Common myeloid progenitor, CD34-positive (primary cell): ENCODE measurements at regions not wholly inside any gene's neighbourhood (a gene's known extent, or its start where the extent isn't known, plus 50 kb on each side); places are given as distances from the start of the nearest gene placed in this dataset.

ENCODE experiments used
- CTCF ChIA-PET: fragments of 350-600 bp; sonication (Branson Sonifier 250); formaldehyde crosslinking; loops from one replicate; lab custom pipeline; 2021; ENCODE audit warnings: antibody characterized with exemption; lab: Charles Lee
- POLR2A ChIA-PET: fragments of 350-600 bp; sonication (Branson Sonifier 250); formaldehyde crosslinking; loops from one replicate; lab custom pipeline; 2021; ENCODE audit warnings: antibody characterized with exemption; lab: Charles Lee
- DNase-seq, 3 donors: peaks; one replicate each; pipeline versions ENCODE4 v3.0.0 to v3.0.0-alpha.2; 2013
- H3K27ac ChIP-seq, 2 experiments: 1 replicate in 1 of 2; 2 replicates in 1 of 2; pipeline ENCODE4 v1.7.0; 2013; ENCODE audit warnings: inconsistent platforms in 2 of 2, low read length in 2 of 2, mild to moderate bottlenecking in 2 of 2, low read depth in 1 of 2, moderate library complexity in 1 of 2; ENCODE audit not compliant: severe bottlenecking in 2 of 2, insufficient read depth in 1 of 2, poor library complexity in 1 of 2
- H3K27me3 ChIP-seq, 5 experiments: replicated peaks in 2 of 5; 1 replicate in 3 of 5; 2 replicates in 2 of 5; pipeline versions ENCODE4 v1.6.1 to v1.7.0; 2013; ENCODE audit warnings: low read length in 4 of 5, mild to moderate bottlenecking in 2 of 5, moderate library complexity in 2 of 5, inconsistent platforms in 1 of 5; ENCODE audit not compliant: insufficient read depth in 5 of 5, control insufficient read depth in 4 of 5
- H3K36me3 ChIP-seq, 4 experiments: 1 replicate in 2 of 4; 2 replicates in 2 of 4; pipeline versions ENCODE4 v1.6.1 to v1.7.0; 2013; ENCODE audit warnings: low read length in 3 of 4, control low read depth in 1 of 4, mild to moderate bottlenecking in 1 of 4; ENCODE audit not compliant: control insufficient read depth in 4 of 4, insufficient read depth in 4 of 4
- H3K4me1 ChIP-seq, 4 experiments: 1 replicate in 3 of 4; 2 replicates in 1 of 4; pipeline versions ENCODE4 v1.6.1 to v1.7.1; 2013; ENCODE audit warnings: low read length in 3 of 4, mild to moderate bottlenecking in 3 of 4, control low read depth in 1 of 4, inconsistent platforms in 1 of 4, moderate library complexity in 1 of 4; ENCODE audit not compliant: control insufficient read depth in 4 of 4, insufficient read depth in 4 of 4; ENCODE audit errors: control extremely low read depth in 1 of 4
- H3K4me3 ChIP-seq, 7 experiments: 1 replicate in 4 of 7; 2 replicates in 3 of 7; pipeline versions ENCODE4 v1.5.1 to v1.7.0; 2013; ENCODE audit warnings: mild to moderate bottlenecking in 7 of 7, low read length in 6 of 7, moderate library complexity in 6 of 7, inconsistent platforms in 2 of 7, low read depth in 2 of 7, control low read depth in 1 of 7; ENCODE audit not compliant: insufficient read depth in 4 of 7, control insufficient read depth in 1 of 7; ENCODE audit errors: extremely low read depth in 1 of 7
- H3K9me3 ChIP-seq, 5 experiments: 1 replicate in 4 of 5; 2 replicates in 1 of 5; pipeline versions ENCODE4 v1.6.1 to v1.7.1; 2013; ENCODE audit warnings: low read length in 4 of 5, mild to moderate bottlenecking in 2 of 5, inconsistent platforms in 1 of 5, low read depth in 1 of 5, moderate library complexity in 1 of 5; ENCODE audit not compliant: control insufficient read depth in 4 of 5, insufficient read depth in 2 of 5; ENCODE audit errors: control extremely low read depth in 1 of 5
- WGBS: methylation state at CpG from one replicate; pipeline ENCODE4 v1.1.5; 2013; ENCODE audit not compliant: insufficient coverage; 5-methylcytosine and 5-hydroxymethylcytosine counted together

DNA sequence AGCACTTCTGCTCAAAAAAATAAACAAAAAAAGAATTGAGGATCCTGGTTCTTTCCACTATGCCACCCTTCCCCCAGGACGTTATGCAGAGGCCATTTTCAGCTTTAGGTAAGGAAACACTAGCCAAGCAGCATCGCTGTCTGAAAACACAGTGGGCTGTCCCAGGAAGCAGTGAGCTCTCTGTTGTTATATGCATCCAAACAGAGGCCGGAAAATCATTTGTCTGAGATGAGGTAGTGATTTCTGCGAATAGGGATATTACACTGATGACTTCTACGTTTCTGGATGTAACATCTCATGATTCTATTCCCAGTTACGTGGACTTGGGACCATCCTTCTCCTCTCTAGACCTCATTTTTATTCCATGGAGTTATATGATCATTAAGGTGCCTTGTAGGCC is 137.2 kb downstream of the OMA1 start:
- CTCF ChIA-PET: no interaction called here
- POLR2A ChIA-PET: no interaction called here

DNA sequence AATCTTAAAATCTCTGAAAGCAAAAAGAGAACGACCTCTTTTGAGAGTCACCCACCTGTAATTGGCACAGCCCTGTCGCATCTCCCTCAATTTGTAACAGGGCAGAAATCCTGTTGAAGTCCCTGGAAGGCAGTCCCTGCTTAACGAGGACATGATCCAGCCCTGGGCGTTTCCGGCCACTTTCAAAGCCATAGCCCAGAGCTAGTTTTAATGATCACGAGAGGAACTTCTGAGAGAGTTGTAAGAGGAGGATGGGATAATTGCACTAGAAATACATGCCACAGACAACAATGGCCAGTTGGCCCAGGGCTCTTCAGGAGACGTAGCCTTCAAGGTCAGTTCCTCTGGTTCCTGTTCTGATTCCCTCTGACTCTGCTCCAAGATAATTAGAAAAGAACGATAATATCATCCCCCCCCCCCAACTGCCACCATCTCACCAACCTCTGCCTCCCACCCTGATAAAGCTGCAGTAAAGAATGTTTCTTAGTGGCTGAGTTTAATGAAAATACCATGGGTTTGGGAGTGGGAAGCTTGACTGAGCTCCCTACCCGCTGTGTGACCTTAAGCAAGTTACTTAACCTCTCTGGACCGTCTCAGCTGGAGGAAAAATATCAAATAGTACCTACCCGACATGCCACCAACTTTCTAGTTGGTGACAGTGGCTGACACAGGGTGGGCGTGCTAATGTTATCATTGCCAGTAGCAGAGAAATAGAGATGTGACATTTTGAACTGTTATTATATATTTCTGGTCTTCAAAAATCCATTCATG is 140.0 kb downstream of the OMA1 start:
- CTCF ChIA-PET: no interaction called here

More for the DNA sequence above, 137.2 kb downstream of the OMA1 start:
- Histone ChIP-seq H3K9me3 (no peaks in the 10 kb centered on the region), H3K27me3 (no peaks in the 10 kb centered on the region), H3K4me3 (no peak overlapping the region), H3K36me3 (no peaks in the 10 kb centered on the region), H3K27ac (no peak overlapping the region), H3K4me1 (no peaks in the 10 kb centered on the region)
- DNase-seq: no peak
- WGBS: 94% methylated on average over 5 of the region's 6 CpGs

DNA sequence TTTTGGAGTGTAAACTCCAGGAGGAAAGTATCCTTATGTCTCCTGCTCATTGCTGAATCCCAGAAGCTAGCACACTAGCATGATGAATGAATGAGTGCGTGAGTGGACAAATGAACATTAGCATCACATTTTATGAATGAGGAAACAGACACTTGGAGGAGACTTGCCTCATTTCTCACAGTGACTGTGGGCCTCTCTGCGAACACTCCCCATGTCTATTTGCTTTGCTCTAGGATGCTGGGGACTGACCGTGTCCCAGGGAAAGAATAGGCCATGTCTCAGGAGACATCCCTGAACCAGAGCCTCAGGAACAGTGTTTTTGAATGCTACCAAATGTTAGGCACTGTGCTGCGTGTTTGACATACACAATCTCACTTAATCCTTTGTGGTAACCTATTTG is 140.9 kb downstream of the OMA1 start:
- POLR2A ChIA-PET: no interaction called here

More for the DNA sequence above, 140.0 kb downstream of the OMA1 start:
- Histone ChIP-seq H3K4me1 (no peaks in the 10 kb centered on the region), H3K27ac (no peak overlapping the region), H3K36me3 (no peaks in the 10 kb centered on the region), H3K4me3 (no peak overlapping the region), H3K9me3 (no peaks in the 10 kb centered on the region), H3K27me3 (no peaks in the 10 kb centered on the region)
- POLR2A ChIA-PET: no interaction called here
- no peak for DNase-seq
- 97% methylated on average over 5 of the region's 12 CpGs for WGBS

DNA sequence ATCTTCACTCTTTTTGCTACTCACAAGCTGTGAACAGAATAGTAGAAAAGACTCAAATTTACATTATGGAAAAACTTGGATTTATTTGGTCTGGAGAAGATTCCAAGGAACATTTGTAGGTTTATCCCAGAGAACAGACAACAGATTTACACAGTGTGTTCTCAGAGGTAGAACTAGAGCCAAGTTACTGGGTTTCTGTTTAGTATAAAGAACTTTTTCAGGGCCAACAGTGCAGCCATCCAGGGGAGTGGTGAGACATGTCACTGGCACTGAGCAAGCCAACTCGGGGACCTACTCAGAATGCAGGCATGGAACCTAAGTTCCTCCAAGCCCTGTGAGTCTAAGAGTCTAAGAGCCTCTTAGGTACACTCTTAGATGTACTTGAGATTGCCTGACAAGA is 142.6 kb downstream of the OMA1 start:
- WGBS: 91% methylated on average over 1 of the region's 1 CpG
- POLR2A ChIA-PET: no interaction called here
- no peaks in the 10 kb centered on the region for H3K36me3 ChIP-seq
- CTCF ChIA-PET: no interaction called here
- no peaks in the 10 kb centered on the region for H3K27me3 ChIP-seq
- no peaks in the 10 kb centered on the region for H3K4me1 ChIP-seq
- no peak overlapping the region for H3K27ac ChIP-seq
- no peak for DNase-seq
- H3K4me3 ChIP-seq: no peak overlapping the region
- no peaks in the 10 kb centered on the region for H3K9me3 ChIP-seq

More for the DNA sequence above, 140.9 kb downstream of the OMA1 start:
- H3K27ac ChIP-seq: no peak overlapping the region
- H3K4me1 ChIP-seq: no peaks in the 10 kb centered on the region
- CTCF ChIA-PET: no interaction called here
- DNase-seq: no peak
- H3K9me3 ChIP-seq: no peaks in the 10 kb centered on the region
- WGBS: 100% methylated on average over 4 of the region's 4 CpGs
- no peaks in the 10 kb centered on the region for H3K36me3 ChIP-seq
- no peaks in the 10 kb centered on the region for H3K27me3 ChIP-seq
- no peak overlapping the region for H3K4me3 ChIP-seq

DNA sequence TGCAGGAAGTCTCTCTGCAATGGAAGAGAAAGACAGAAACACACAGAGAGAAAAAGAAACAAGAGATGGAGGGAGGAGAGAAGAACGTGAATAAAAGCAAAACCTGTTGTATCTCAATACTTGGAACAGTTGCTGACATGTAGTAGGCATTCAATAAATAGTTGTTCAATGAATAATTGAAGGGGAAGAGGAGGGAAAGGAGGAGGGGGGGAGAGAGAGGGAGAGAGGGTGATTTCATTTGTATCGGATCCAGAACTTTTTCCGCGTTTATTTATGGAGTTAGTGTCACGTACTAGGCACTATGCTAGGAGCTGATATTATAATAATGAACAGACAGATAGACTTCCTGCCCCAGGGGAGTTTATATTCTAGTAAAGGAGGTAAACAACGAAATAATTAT is 144.1 kb downstream of the OMA1 start:
- WGBS: 97% methylated on average over 6 of the region's 6 CpGs
- CTCF ChIA-PET: no interaction called here
- Histone ChIP-seq H3K4me1 (no peaks in the 10 kb centered on the region), H3K36me3 (no peaks in the 10 kb centered on the region), H3K27me3 (no peaks in the 10 kb centered on the region), H3K4me3 (no peak overlapping the region), H3K9me3 (no peaks in the 10 kb centered on the region), H3K27ac (no peak overlapping the region)
- POLR2A ChIA-PET: no interaction called here
- no peak for DNase-seq

DNA sequence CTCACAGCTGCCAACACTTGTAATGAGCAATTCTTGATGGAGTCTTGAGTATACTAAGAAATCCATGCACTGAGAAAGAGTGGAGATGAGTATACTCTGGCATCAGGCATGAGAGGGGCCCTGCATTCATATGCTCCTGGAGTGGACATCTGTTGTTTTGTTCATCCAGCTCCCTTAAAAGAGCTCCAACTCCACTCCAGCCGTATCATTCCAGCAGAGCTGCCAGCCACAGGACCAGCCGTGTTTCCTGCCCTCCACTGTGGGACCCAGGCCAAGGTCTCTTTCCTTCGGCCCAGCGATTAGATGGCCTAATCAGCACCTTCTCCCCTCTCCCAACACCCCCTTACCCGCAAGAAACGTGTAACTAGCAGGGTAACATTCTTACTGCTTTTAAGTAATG is 144.5 kb downstream of the OMA1 start:
- H3K9me3 ChIP-seq: no peaks in the 10 kb centered on the region
- no peaks in the 10 kb centered on the region for H3K27me3 ChIP-seq
- no peaks in the 10 kb centered on the region for H3K4me1 ChIP-seq
- ChIA-PET CTCF (no interaction called here), POLR2A (no interaction called here)
- WGBS: 95% methylated on average over 2 of the region's 6 CpGs
- no peak for DNase-seq
- H3K36me3 ChIP-seq: no peaks in the 10 kb centered on the region
- H3K27ac ChIP-seq: no peak overlapping the region
- no peak overlapping the region for H3K4me3 ChIP-seq

DNA sequence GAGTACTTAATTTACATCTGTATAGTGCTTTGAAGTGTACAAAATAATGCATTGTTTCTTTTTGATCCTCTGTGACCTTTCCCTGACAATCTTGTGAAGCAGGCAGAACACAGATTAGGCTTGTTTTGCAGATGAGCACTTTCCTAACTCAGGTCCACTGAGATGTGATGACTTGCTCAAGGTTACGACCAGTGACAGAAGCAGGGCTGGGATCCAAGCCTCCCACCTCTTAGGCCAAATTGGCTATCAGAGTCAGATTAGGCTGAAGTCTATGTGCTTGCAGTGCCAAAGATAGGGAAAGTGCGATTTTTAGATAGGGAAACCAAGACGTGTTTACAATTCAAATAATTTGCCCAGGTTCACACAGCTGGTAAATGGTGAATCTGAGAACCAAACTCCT is 147.3 kb downstream of the OMA1 start:
- 100% methylated on average over 2 of the region's 3 CpGs for WGBS
- CTCF ChIA-PET: no interaction called here

More for the DNA sequence above, 147.3 kb downstream of the OMA1 start:
- no peak for DNase-seq
- peaks cover 0 to 6% (median 0%) of the 10 kb centered on the region in 4 experiments for H3K4me1 ChIP-seq
- POLR2A ChIA-PET: no interaction called here
- no peaks in the 10 kb centered on the region for H3K36me3 ChIP-seq
- H3K27ac ChIP-seq: no peak overlapping the region
- no peak overlapping the region for H3K4me3 ChIP-seq
- no peaks in the 10 kb centered on the region for H3K27me3 ChIP-seq
- no peaks in the 10 kb centered on the region for H3K9me3 ChIP-seq
